ENCODE measurements at regions not wholly inside any gene's neighbourhood (a gene's known extent, or its start where the extent isn't known, plus 50 kb on each side); places are given as distances from the start of the nearest gene placed in this dataset.

GRCh38 chr7:46550864-46551263 is 629.8 kb upstream of the IGFBP3 start:
- TF ChIP-seq POLR2A (IDR thresholded peaks at IDR 0.05) (no peak), CTCF (IDR thresholded peaks at IDR 0.05) (no peak)
- H3K4me1 ChIP-seq (replicated peaks in 1 of 2) = no peaks in the 10 kb centered on the region
- no peak for DNase-seq
- 83 to 87% (median 85%) methylated on average over 5 of the region's 5 CpGs for WGBS, 4 donors
- H3K9me3 ChIP-seq (replicated peaks in 1 of 3) = no peaks in the 10 kb centered on the region
- H3K27ac ChIP-seq = no peak overlapping the region
- no peaks in the 10 kb centered on the region for H3K27me3 ChIP-seq
- no peaks in the 10 kb centered on the region for H3K36me3 ChIP-seq (replicated peaks in 1 of 2)
- no peak overlapping the region for H3K4me3 ChIP-seq
- intact Hi-C loops (cut with DNase I) = no loop called here

GRCh38 chr7:46549892-46550639 is 629.0 kb upstream of the IGFBP3 start:
- TF ChIP-seq CTCF (IDR thresholded peaks at IDR 0.05) (no peak), POLR2A (IDR thresholded peaks at IDR 0.05) (no peak)
- Histone ChIP-seq H3K4me1 (replicated peaks in 1 of 2) (no peaks in the 10 kb centered on the region), H3K27me3 (no peaks in the 10 kb centered on the region), H3K27ac (no peak overlapping the region), H3K36me3 (replicated peaks in 1 of 2) (no peaks in the 10 kb centered on the region), H3K4me3 (no peak overlapping the region), H3K9me3 (replicated peaks in 1 of 3) (no peaks in the 10 kb centered on the region)
- intact Hi-C loops (cut with DNase I) = no loop called here
- 75 to 87% (median 81%) methylated on average over 3 of the region's 3 CpGs for WGBS, 4 donors
- DNase-seq = no peak

GRCh38 chr7:46549347-46549746 is 628.3 kb upstream of the IGFBP3 start:
- Histone ChIP-seq H3K9me3 (replicated peaks in 1 of 3) (no peaks in the 10 kb centered on the region), H3K27ac (no peak overlapping the region), H3K4me3 (no peak overlapping the region), H3K4me1 (replicated peaks in 1 of 2) (no peaks in the 10 kb centered on the region), H3K27me3 (no peaks in the 10 kb centered on the region), H3K36me3 (replicated peaks in 1 of 2) (no peaks in the 10 kb centered on the region)
- TF ChIP-seq CTCF (IDR thresholded peaks at IDR 0.05) (no peak), POLR2A (IDR thresholded peaks at IDR 0.05) (no peak)
- 73 to 79% (median 75%) methylated on average over 1 of the region's 1 CpG for WGBS, 4 donors
- DNase-seq = no peak
- intact Hi-C loops (cut with DNase I) = no loop called here

- no peaks in the 10 kb centered on the region for H3K4me1 ChIP-seq (replicated peaks in 1 of 2)
- H3K4me3 ChIP-seq = no peak overlapping the region
- H3K27me3 ChIP-seq = no peaks in the 10 kb centered on the region
- no peaks in the 10 kb centered on the region for H3K36me3 ChIP-seq (replicated peaks in 1 of 2)
- TF ChIP-seq POLR2A (IDR thresholded peaks at IDR 0.05) (no peak), CTCF (IDR thresholded peaks at IDR 0.05) (no peak)
- no peak for DNase-seq
- no peak overlapping the region for H3K27ac ChIP-seq
- H3K9me3 ChIP-seq (replicated peaks in 1 of 3) = no peaks in the 10 kb centered on the region
- intact Hi-C loops (cut with DNase I) = no loop called here
These were observed 626.0 kb upstream of the IGFBP3 start for GRCh38 chr7:46547044-46547443.

Measured in adrenal gland (tissue), 9 donors.